GM12892 (cell line): ENCODE measurements at regions not wholly inside any gene's neighbourhood (a gene's known extent, or its start where the extent isn't known, plus 50 kb on each side); places are given as distances from the start of the nearest gene placed in this dataset.

Experiments
- POLR2A ChIP-seq: IDR thresholded peaks from 2 replicates; pipeline ENCODE4 v1.6.1; 2011; ENCODE audit warnings: low read depth, low read length, control low read depth
- POLR2AphosphoS5 ChIP-seq: IDR thresholded peaks from 2 replicates; pipeline ENCODE4 v1.6.1; 2011; ENCODE audit warnings: low read depth, low read length, control low read depth

DNA sequence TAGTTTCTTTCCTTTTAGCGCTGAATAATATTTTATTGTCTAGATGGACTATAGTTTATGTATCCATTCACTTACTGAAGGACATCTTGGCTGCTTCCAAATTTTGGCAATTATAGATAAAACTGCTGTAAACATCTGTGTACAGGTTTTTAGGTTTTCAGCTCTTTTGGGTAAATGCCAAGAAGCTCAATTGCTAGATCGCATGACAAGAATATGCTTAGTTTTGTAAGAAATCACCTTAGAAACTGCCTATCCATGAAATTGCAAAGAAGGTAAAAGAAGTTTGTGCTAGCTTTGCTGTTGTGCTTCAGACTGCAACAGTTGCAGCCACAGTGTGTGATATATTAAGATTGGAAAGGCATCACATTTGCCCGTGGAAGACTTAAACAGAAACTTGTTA is 103.2 kb upstream of the TNS3 start:
- TF ChIP-seq POLR2AphosphoS5 (no peak), POLR2A (no peak)
